ENCODE measurements at regions not wholly inside any gene's neighbourhood (a gene's known extent, or its start where the extent isn't known, plus 50 kb on each side); places are given as distances from the start of the nearest gene placed in this dataset.

DNA sequence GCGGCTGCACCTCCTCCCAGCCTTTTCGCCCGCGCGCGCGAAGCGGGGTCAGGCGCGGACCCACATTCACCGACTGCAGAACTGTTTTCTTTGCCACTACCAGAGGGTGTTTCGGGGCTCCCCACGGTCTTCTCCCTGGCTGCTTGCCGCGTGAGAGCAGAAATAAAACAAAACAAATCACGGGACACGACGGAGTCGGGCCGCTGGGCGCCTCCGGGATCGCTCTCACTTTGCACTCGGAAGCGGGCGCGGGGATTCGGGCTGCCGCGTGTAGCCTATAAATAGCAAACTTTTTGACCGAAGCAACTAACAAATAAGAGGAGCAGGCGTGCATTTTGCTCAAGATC, 412.3 kb upstream of the ESRRG start:
- TF ChIP-seq POLR2AphosphoS5 (IDR thresholded peaks at IDR 0.05; ENCODE audit: low read depth, low read length) (no peak), POLR2A (IDR thresholded peaks at IDR 0.05; ENCODE audit: low read depth, low read length) (no peak), TAF1 (IDR thresholded peaks at IDR 0.05; ENCODE audit: borderline replicate concordance, low read depth, low read length) (no peak)

Data from GM12892 (cell line).